Keratinocyte (primary cell): ENCODE measurements at regions not wholly inside any gene's neighbourhood (a gene's known extent, or its start where the extent isn't known, plus 50 kb on each side); places are given as distances from the start of the nearest gene placed in this dataset.

Source experiments
- DNase-seq: peaks from one replicate; pipeline ENCODE4 v3.0.0-alpha.2; 2011; ENCODE audit warnings: low read depth, missing footprints, low spot score
- FAIRE-seq: peaks from 2 replicates; lab custom pipeline; 2011; peaks lifted over from hg19 to GRCh38; lab: Jason Lieb, UNC
- H2AFZ ChIP-seq: 2 replicates; pipeline ENCODE4 v1.6.0; 2012; ENCODE audit warnings: low read length, control low read depth, inconsistent platforms; ENCODE audit not compliant: control insufficient read depth
- H3K27ac ChIP-seq: 2 replicates; pipeline ENCODE4 v1.5.1; 2011; ENCODE audit warnings: low read length; ENCODE audit not compliant: control insufficient read depth, insufficient read depth
- H3K27me3 ChIP-seq: 3 replicates; pipeline ENCODE4 v1.6.0; 2011; ENCODE audit warnings: low read length; ENCODE audit not compliant: control insufficient read depth, insufficient read depth; ENCODE audit errors: extremely low read depth
- H3K36me3 ChIP-seq, 2 experiments: 2 replicates in 1 of 2; 3 replicates in 1 of 2; pipeline ENCODE4 v1.5.1; 2011; ENCODE audit warnings: low read length in 2 of 2, mild to moderate bottlenecking in 1 of 2; ENCODE audit not compliant: control insufficient read depth in 2 of 2, insufficient read depth in 2 of 2; ENCODE audit errors: extremely low read depth in 1 of 2
- H3K4me1 ChIP-seq: 3 replicates; pipeline ENCODE4 v1.5.1; 2011; ENCODE audit warnings: low read length; ENCODE audit not compliant: control insufficient read depth, insufficient read depth; ENCODE audit errors: extremely low read depth
- H3K4me2 ChIP-seq: 3 replicates; pipeline ENCODE4 v1.6.0; 2011; ENCODE audit warnings: low read depth, low read length; ENCODE audit not compliant: control insufficient read depth, insufficient read depth; ENCODE audit errors: extremely low read depth
- H3K4me3 ChIP-seq, 3 experiments: fragments of 200-600 bp in 1 of 3; sonication (generic) in 1 of 3; 2 replicates in 2 of 3; 3 replicates in 1 of 3; pipeline ENCODE4 v1.5.1; 2011 to 2016; ENCODE audit warnings: low read length in 3 of 3, mild to moderate bottlenecking in 3 of 3, control low read depth in 2 of 3, inconsistent platforms in 1 of 3, low read depth in 1 of 3, mixed read lengths in 1 of 3, mixed run types in 1 of 3, moderate library complexity in 1 of 3; ENCODE audit not compliant: control insufficient read depth in 2 of 3, insufficient read depth in 2 of 3; ENCODE audit errors: extremely low read depth in 1 of 3
- H3K79me2 ChIP-seq: 2 replicates; pipeline ENCODE4 v1.6.0; 2012; ENCODE audit warnings: low read length; ENCODE audit not compliant: control insufficient read depth, insufficient read depth
- H3K9ac ChIP-seq: 3 replicates; pipeline ENCODE4 v1.6.0; 2011; ENCODE audit warnings: low read length; ENCODE audit not compliant: control insufficient read depth, insufficient read depth; ENCODE audit errors: extremely low read depth
- H3K9me1 ChIP-seq: 3 replicates; pipeline ENCODE4 v1.6.0; 2011; ENCODE audit warnings: low read length; ENCODE audit not compliant: control insufficient read depth, insufficient read depth; ENCODE audit errors: extremely low read depth
- H3K9me3 ChIP-seq: 2 replicates; pipeline ENCODE4 v1.5.1; 2012; ENCODE audit warnings: low read depth, low read length; ENCODE audit not compliant: control insufficient read depth
- H4K20me1 ChIP-seq: 3 replicates; pipeline ENCODE4 v1.6.0; 2011; ENCODE audit warnings: low read length; ENCODE audit not compliant: control insufficient read depth, insufficient read depth; ENCODE audit errors: extremely low read depth
- CTCF ChIP-seq, 3 experiments: IDR thresholded peaks in 1 of 3; conservative IDR thresholded peaks in 1 of 3; optimal IDR thresholded peaks in 1 of 3; 2 replicates in 2 of 3; 3 replicates in 1 of 3; pipeline versions ENCODE3 to v1.5.1; 2011; ENCODE audit warnings: low read length in 3 of 3, mild to moderate bottlenecking in 3 of 3, moderate library complexity in 2 of 3, control low read depth in 1 of 3, inconsistent platforms in 1 of 3; ENCODE audit not compliant: insufficient read depth in 2 of 3; ENCODE audit errors: extremely low read depth in 1 of 3
- EZH2 ChIP-seq: IDR thresholded peaks from one replicate; pipeline ENCODE4 v1.6.1; 2012; ENCODE audit warnings: inconsistent platforms, mild to moderate bottlenecking, low read length, moderate library complexity
- dilution Hi-C: fragments of 300-500 bp; cut with MboI; formaldehyde crosslinking; loops from one replicate; pipeline ENCODE4 v1.7.0; 2020; ENCODE audit warnings: low sequenced_read_pairs; ENCODE audit not compliant: extremely low pct_ligation_motif_present

- Histone ChIP-seq H3K27me3 (no peaks in the 10 kb centered on the region), H3K79me2 (no peaks in the 10 kb centered on the region), H3K4me2 (no peak overlapping the region), H3K4me1 (peaks cover 31% of the 10 kb centered on the region), H3K36me3 (no peaks in the 10 kb centered on the region), H3K4me3 (no peak overlapping the region), H3K9ac (no peak overlapping the region), H2AFZ (no peak overlapping the region), H3K9me1 (no peaks in the 10 kb centered on the region), H3K27ac (no peak overlapping the region), H4K20me1 (no peaks in the 10 kb centered on the region), H3K9me3 (no peaks in the 10 kb centered on the region)
- no peak for DNase-seq
- FAIRE-seq, result no peak
- TF ChIP-seq CTCF (optimal IDR thresholded peaks at IDR 0.05 in 1 of 3, IDR thresholded peaks at IDR 0.05 in 1 of 3, conservative IDR thresholded peaks at IDR 0.05 in 1 of 3; ENCODE audit: extremely low read depth in 1 of 3, insufficient read depth in 2 of 3, low read length in 3 of 3), result no peak
- no peak for TF ChIP-seq EZH2
- dilution Hi-C loops, result no loop called here
Observed at GRCh38 chr5:2660315-2660714, 91.2 kb downstream of the IRX2 start.

GRCh38 chr5:2658881-2659470 lies 92.5 kb downstream of the IRX2 start:
- Histone ChIP-seq H4K20me1 (no peaks in the 10 kb centered on the region), H3K36me3 (no peaks in the 10 kb centered on the region), H2AFZ (peak overlapping the region; percentile 83), H3K4me2 (peak overlapping the region; percentile 95), H3K27ac (peak overlapping the region; percentile 49), H3K9me3 (no peaks in the 10 kb centered on the region), H3K4me3 (peak overlapping the region in 2 of 3 experiments; percentile 11 to 43), H3K9me1 (no peaks in the 10 kb centered on the region), H3K9ac (no peak overlapping the region), H3K27me3 (no peaks in the 10 kb centered on the region), H3K4me1 (peaks cover 31% of the 10 kb centered on the region), H3K79me2 (no peaks in the 10 kb centered on the region)
- FAIRE-seq (peak; percentile 20), DNase-seq (no peak)
- dilution Hi-C loops, result no loop called here
- TF ChIP-seq CTCF (optimal IDR thresholded peaks at IDR 0.05 in 1 of 3, IDR thresholded peaks at IDR 0.05 in 1 of 3, conservative IDR thresholded peaks at IDR 0.05 in 1 of 3; ENCODE audit: extremely low read depth in 1 of 3, insufficient read depth in 2 of 3, low read length in 3 of 3), result no peak
- no peak for TF ChIP-seq EZH2
